HEK293 (cell line): ENCODE measurements at regions not wholly inside any gene's neighbourhood (a gene's known extent, or its start where the extent isn't known, plus 50 kb on each side); places are given as distances from the start of the nearest gene placed in this dataset.

Source experiments
- CTCF ChIA-PET: fragments of 350-600 bp; formaldehyde crosslinking; extraction: SDS; loops from one replicate; lab custom pipeline; 2021; ENCODE audit warnings: antibody characterized with exemption; lab: Yijun Ruan, JAX
- POLR2A ChIA-PET: fragments of 300-600 bp; formaldehyde crosslinking; extraction: SDS; loops from one replicate; lab custom pipeline; 2020; ENCODE audit warnings: antibody characterized with exemption, inconsistent platforms; lab: Yijun Ruan, JAX
- H3K27ac ChIP-seq: fragments of 200-500 bp; sonication (Bioruptor generic); 2 replicates; pipeline ENCODE4 v1.5.1; 2014; ENCODE audit warnings: low read depth, low read length, control low read depth, inconsistent platforms; ENCODE audit errors: extremely low read depth
- H3K36me3 ChIP-seq, 2 experiments: fragments of 200-500 bp in 1 of 2; sonication (Bioruptor generic) in 1 of 2; 1 replicate in 1 of 2; 2 replicates in 1 of 2; pipeline ENCODE4 v1.5.1; 2014 to 2017; ENCODE audit warnings: inconsistent platforms in 2 of 2, low read length in 2 of 2; ENCODE audit not compliant: control insufficient read depth in 2 of 2, insufficient read depth in 1 of 2
- H3K4me1 ChIP-seq: fragments of 200-500 bp; sonication (Bioruptor generic); 2 replicates; pipeline ENCODE4 v1.5.1; 2014; ENCODE audit warnings: mild to moderate bottlenecking, low read length, inconsistent platforms; ENCODE audit not compliant: control insufficient read depth, insufficient read depth
- H3K4me3 ChIP-seq: 2 replicates; pipeline ENCODE4 v1.5.1; 2011; ENCODE audit warnings: low read depth, mild to moderate bottlenecking, control low read depth, low read length, moderate library complexity
- H3K9me3 ChIP-seq: fragments of 200-500 bp; sonication (Bioruptor generic); 2 replicates; pipeline ENCODE4 v1.5.1; 2014; ENCODE audit warnings: low read depth, low read length, inconsistent platforms; ENCODE audit not compliant: control insufficient read depth, insufficient read depth
- ELK4 ChIP-seq: IDR thresholded peaks from 2 replicates; pipeline ENCODE4 v1.6.1; 2011; ENCODE audit warnings: mild to moderate bottlenecking, low read depth, low read length, borderline replicate concordance
- HIC1 ChIP-seq: fragments of 450-650 bp; formaldehyde crosslinking; IDR thresholded peaks from 2 replicates; pipeline ENCODE4 v1.5.1; 2016; ENCODE audit warnings: missing biosample characterization, missing genetic modification characterization
- INSM2 ChIP-seq: fragments of 450-650 bp; formaldehyde crosslinking; IDR thresholded peaks from 2 replicates; pipeline ENCODE4 v1.5.1; 2016; ENCODE audit warnings: missing biosample characterization, missing genetic modification characterization
- KLF16 ChIP-seq: fragments of 450-650 bp; formaldehyde crosslinking; IDR thresholded peaks from 2 replicates; pipeline ENCODE4 v1.5.1; 2017; ENCODE audit warnings: missing biosample characterization, missing genetic modification characterization
- MEIS1 ChIP-seq: sonication (generic); formaldehyde crosslinking; IDR thresholded peaks from 2 replicates; pipeline ENCODE4 v1.8.1; 2022; ENCODE audit warnings: missing genetic modification reagents, mild to moderate bottlenecking, borderline replicate concordance
- PRDM10 ChIP-seq: fragments of 450-650 bp; formaldehyde crosslinking; IDR thresholded peaks from 2 replicates; pipeline ENCODE4 v1.5.1; 2016; ENCODE audit warnings: missing biosample characterization, missing genetic modification characterization
- SALL2 ChIP-seq: fragments of 450-650 bp; formaldehyde crosslinking; IDR thresholded peaks from 2 replicates; pipeline ENCODE4 v1.5.0; 2017; ENCODE audit warnings: missing biosample characterization, mild to moderate bottlenecking, missing genetic modification characterization, borderline replicate concordance
- WT1 ChIP-seq: fragments of 450-650 bp; formaldehyde crosslinking; IDR thresholded peaks from 2 replicates; pipeline ENCODE4 v1.5.1; 2016; ENCODE audit warnings: missing biosample characterization, missing genetic modification characterization
- ZBTB48 ChIP-seq: fragments of 450-650 bp; formaldehyde crosslinking; IDR thresholded peaks from 2 replicates; pipeline ENCODE4 v1.5.1; 2016; ENCODE audit warnings: missing biosample characterization, missing genetic modification characterization
- ZNF16 ChIP-seq: fragments of 450-650 bp; formaldehyde crosslinking; IDR thresholded peaks from 2 replicates; pipeline ENCODE4 v1.5.1; 2016; ENCODE audit warnings: low read depth, missing biosample characterization, missing genetic modification characterization
- ZNF169 ChIP-seq: fragments of 450-650 bp; formaldehyde crosslinking; IDR thresholded peaks from 2 replicates; pipeline ENCODE4 v1.5.1; 2016; ENCODE audit warnings: missing biosample characterization, missing genetic modification characterization
- ZNF280C ChIP-seq: fragments of 450-650 bp; formaldehyde crosslinking; IDR thresholded peaks from 2 replicates; pipeline ENCODE4 v1.5.1; 2016; ENCODE audit warnings: missing biosample characterization, missing genetic modification characterization
- ZNF366 ChIP-seq: fragments of 450-650 bp; formaldehyde crosslinking; conservative IDR thresholded peaks from 2 replicates; pipeline ENCODE4 v1.5.1; 2016; ENCODE audit warnings: missing biosample characterization, missing genetic modification characterization
- ZNF426 ChIP-seq: fragments of 450-650 bp; formaldehyde crosslinking; IDR thresholded peaks from 2 replicates; pipeline ENCODE4 v1.5.1; 2017; ENCODE audit warnings: missing biosample characterization, missing genetic modification characterization, mild to moderate bottlenecking, inconsistent platforms, moderate library complexity
- ZNF518A ChIP-seq: fragments of 450-650 bp; formaldehyde crosslinking; conservative IDR thresholded peaks from 2 replicates; pipeline ENCODE4 v1.5.1; 2016; ENCODE audit warnings: low read depth, missing biosample characterization, missing genetic modification characterization
- ZNF530 ChIP-seq: fragments of 450-650 bp; formaldehyde crosslinking; IDR thresholded peaks from 2 replicates; pipeline ENCODE4 v1.5.1; 2016; ENCODE audit warnings: low read depth, missing biosample characterization, missing genetic modification characterization
- ZNF610 ChIP-seq: fragments of 450-650 bp; formaldehyde crosslinking; IDR thresholded peaks from 2 replicates; pipeline ENCODE4 v1.5.1; 2016; ENCODE audit warnings: missing biosample characterization, missing genetic modification characterization, borderline replicate concordance
- ZSCAN23 ChIP-seq: fragments of 450-650 bp; formaldehyde crosslinking; IDR thresholded peaks from 2 replicates; pipeline ENCODE4 v1.5.1; 2016; ENCODE audit warnings: missing biosample characterization, missing genetic modification characterization
- ZSCAN30 ChIP-seq: fragments of 450-650 bp; IDR thresholded peaks from 2 replicates; pipeline ENCODE4 v1.5.1; 2018; ENCODE audit warnings: missing biosample characterization, mild to moderate bottlenecking, missing genetic modification characterization, moderate library complexity

- H3K4me3 ChIP-seq = no peak overlapping the region
- H3K4me1 ChIP-seq = no peaks in the 10 kb centered on the region
- POLR2A ChIA-PET = no interaction called here
- H3K36me3 ChIP-seq = no peaks in the 10 kb centered on the region
- CTCF ChIA-PET = no interaction called here
- no peak overlapping the region for H3K27ac ChIP-seq
- H3K9me3 ChIP-seq = no peaks in the 10 kb centered on the region
- TF ChIP-seq INSM2 (tag by site-specific recombination) (no peak), MEIS1 (CRISPR knock-in tag) (no peak), ZNF280C (tag by site-specific recombination) (no peak), ELK4 (no peak), ZNF16 (no peak), HIC1 (tag by site-specific recombination) (no peak), ZBTB48 (tag by site-specific recombination) (no peak), ZNF426 (tag by site-specific recombination) (no peak), ZNF610 (tag by site-specific recombination) (no peak), PRDM10 (tag by site-specific recombination) (no peak), KLF16 (tag by site-specific recombination) (no peak), ZNF530 (no peak), ZNF169 (no peak), WT1 (tag by site-specific recombination) (no peak)
Measured at GRCh38 chr4:19379191-19379708, 872.5 kb upstream of the SLIT2 start.

- ChIA-PET POLR2A (no interaction called here), CTCF (no interaction called here)
- TF ChIP-seq ZNF518A (tag by site-specific recombination) = no peak
- no peak for TF ChIP-seq ZSCAN30 (tag by site-specific recombination)
- TF ChIP-seq SALL2 (tag by site-specific recombination) = no peak
- no peak for TF ChIP-seq ZSCAN23 (tag by site-specific recombination)
- TF ChIP-seq ZNF366 = no peak
- Histone ChIP-seq H3K9me3 (no peaks in the 10 kb centered on the region), H3K27ac (no peak overlapping the region), H3K4me1 (no peaks in the 10 kb centered on the region), H3K4me3 (no peak overlapping the region), H3K36me3 (no peaks in the 10 kb centered on the region)
Measured at GRCh38 chr4:19375931-19376330, 875.8 kb upstream of the SLIT2 start.
